ENCODE measurements at regions not wholly inside any gene's neighbourhood (a gene's known extent, or its start where the extent isn't known, plus 50 kb on each side); places are given as distances from the start of the nearest gene placed in this dataset.

DNA sequence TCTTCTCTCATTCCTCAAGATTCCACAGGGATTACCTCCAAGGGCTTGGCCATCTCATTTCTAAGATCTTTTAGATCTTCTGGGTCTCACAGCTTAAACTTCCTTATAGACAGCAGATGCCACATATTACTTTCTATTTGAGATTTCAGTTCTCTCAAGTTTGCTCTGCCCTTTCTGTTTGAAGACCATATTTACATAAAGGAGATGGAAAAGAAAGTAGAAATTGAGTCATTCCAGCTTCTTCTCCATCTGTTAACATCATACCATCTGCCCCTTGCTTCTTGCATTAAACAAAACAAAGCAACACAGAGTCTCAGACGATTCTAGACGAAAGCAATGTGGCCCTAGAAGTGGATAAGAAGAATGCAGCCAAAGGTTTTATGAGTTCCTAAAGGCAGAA lies 203.4 kb downstream of the TTLL2 start:
- Mint-ChIP-seq H3K9me3 (peaks cover 18% of the 10 kb centered on the region), H3K27ac (no peak overlapping the region)

DNA sequence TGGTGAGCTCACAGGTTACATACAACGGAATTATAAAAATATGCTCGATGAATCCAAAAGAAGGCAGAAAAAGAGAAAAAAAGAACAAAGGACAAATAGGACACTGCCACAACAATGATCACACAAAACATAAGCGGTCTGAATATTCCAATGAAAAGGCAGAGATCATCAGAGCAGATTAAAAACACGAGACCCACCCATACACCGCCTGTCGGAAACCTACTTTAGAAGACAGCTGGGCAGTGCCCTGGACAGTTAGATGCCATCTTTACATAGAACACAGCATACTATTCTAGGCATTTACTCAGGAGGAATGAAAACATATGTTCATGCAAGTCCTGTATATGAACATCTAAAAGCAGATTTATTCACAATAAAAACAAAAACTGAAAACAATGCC lies 204.1 kb downstream of the TTLL2 start:
- Mint-ChIP-seq H3K36me3 (ENCODE audit: low read depth) (no peaks in the 10 kb centered on the region), H3K27ac (no peak overlapping the region), H3K9me3 (peaks cover 23% of the 10 kb centered on the region), H3K4me1 (peaks cover 10% of the 10 kb centered on the region), H3K27me3 (ENCODE audit: insufficient read depth) (peaks cover 34% of the 10 kb centered on the region), H3K4me3 (no peak overlapping the region)
- no peak overlapping the region for H3K27ac ChIP-seq (ENCODE audit: low read depth, low read length)
- no peak overlapping the region for H3K9ac ChIP-seq (ENCODE audit: extremely low read depth, low read length, poor library complexity, severe bottlenecking)
- H3K4me3 ChIP-seq (ENCODE audit: low read length) = no peak overlapping the region
- WGBS, 2 experiments (ENCODE audit: insufficient coverage in 1 of 2, insufficient read length in 1 of 2) = 94 to 100% methylated on average over 2 to 6 of the region's 6 CpGs
- peaks cover 3% of the 10 kb centered on the region for H3K4me1 ChIP-seq (ENCODE audit: control insufficient read depth, insufficient read depth, low read length)
- TF ChIP-seq, protein P1, sequence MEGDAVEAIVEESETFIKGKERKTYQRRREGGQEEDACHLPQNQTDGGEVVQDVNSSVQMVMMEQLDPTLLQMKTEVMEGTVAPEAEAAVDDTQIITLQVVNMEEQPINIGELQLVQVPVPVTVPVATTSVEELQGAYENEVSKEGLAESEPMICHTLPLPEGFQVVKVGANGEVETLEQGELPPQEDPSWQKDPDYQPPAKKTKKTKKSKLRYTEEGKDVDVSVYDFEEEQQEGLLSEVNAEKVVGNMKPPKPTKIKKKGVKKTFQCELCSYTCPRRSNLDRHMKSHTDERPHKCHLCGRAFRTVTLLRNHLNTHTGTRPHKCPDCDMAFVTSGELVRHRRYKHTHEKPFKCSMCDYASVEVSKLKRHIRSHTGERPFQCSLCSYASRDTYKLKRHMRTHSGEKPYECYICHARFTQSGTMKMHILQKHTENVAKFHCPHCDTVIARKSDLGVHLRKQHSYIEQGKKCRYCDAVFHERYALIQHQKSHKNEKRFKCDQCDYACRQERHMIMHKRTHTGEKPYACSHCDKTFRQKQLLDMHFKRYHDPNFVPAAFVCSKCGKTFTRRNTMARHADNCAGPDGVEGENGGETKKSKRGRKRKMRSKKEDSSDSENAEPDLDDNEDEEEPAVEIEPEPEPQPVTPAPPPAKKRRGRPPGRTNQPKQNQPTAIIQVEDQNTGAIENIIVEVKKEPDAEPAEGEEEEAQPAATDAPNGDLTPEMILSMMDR (conservative IDR thresholded peaks at IDR 0.05) = no peak
- no peaks in the 10 kb centered on the region for H3K27me3 ChIP-seq (ENCODE audit: control insufficient read depth, insufficient read depth, low read length, poor library complexity, severe bottlenecking)
- peaks cover 9% of the 10 kb centered on the region for H3K9me3 ChIP-seq (ENCODE audit: control insufficient read depth, low read length)
- H3K36me3 ChIP-seq (ENCODE audit: control insufficient read depth, insufficient read depth, low read length) = no peaks in the 10 kb centered on the region
- DNase-seq = no peak

More for the DNA sequence above, 203.4 kb downstream of the TTLL2 start:
- H3K4me1 ChIP-seq (ENCODE audit: control insufficient read depth, insufficient read depth, low read length) = peaks cover 3% of the 10 kb centered on the region
- H3K27ac ChIP-seq (ENCODE audit: low read depth, low read length) = no peak overlapping the region
- Mint-ChIP-seq H3K4me1 (peaks cover 11% of the 10 kb centered on the region), H3K4me3 (no peak overlapping the region), H3K36me3 (ENCODE audit: low read depth) (no peaks in the 10 kb centered on the region), H3K27me3 (ENCODE audit: insufficient read depth) (peaks cover 36% of the 10 kb centered on the region)
- TF ChIP-seq, protein P1 (conservative IDR thresholded peaks at IDR 0.05) = no peak
- WGBS, 2 experiments (ENCODE audit: insufficient coverage in 1 of 2, insufficient read length in 1 of 2) = 98% methylated on average over 2 of the region's 2 CpGs; no CpG with 5 or more reads in 1 of the 2 experiments
- H3K4me3 ChIP-seq (ENCODE audit: low read length) = no peak overlapping the region
- no peaks in the 10 kb centered on the region for H3K36me3 ChIP-seq (ENCODE audit: control insufficient read depth, insufficient read depth, low read length)
- DNase-seq = no peak
- H3K27me3 ChIP-seq (ENCODE audit: control insufficient read depth, insufficient read depth, low read length, poor library complexity, severe bottlenecking) = no peaks in the 10 kb centered on the region
- peaks cover 7% of the 10 kb centered on the region for H3K9me3 ChIP-seq (ENCODE audit: control insufficient read depth, low read length)
- no peak overlapping the region for H3K9ac ChIP-seq (ENCODE audit: extremely low read depth, low read length, poor library complexity, severe bottlenecking)

DNA sequence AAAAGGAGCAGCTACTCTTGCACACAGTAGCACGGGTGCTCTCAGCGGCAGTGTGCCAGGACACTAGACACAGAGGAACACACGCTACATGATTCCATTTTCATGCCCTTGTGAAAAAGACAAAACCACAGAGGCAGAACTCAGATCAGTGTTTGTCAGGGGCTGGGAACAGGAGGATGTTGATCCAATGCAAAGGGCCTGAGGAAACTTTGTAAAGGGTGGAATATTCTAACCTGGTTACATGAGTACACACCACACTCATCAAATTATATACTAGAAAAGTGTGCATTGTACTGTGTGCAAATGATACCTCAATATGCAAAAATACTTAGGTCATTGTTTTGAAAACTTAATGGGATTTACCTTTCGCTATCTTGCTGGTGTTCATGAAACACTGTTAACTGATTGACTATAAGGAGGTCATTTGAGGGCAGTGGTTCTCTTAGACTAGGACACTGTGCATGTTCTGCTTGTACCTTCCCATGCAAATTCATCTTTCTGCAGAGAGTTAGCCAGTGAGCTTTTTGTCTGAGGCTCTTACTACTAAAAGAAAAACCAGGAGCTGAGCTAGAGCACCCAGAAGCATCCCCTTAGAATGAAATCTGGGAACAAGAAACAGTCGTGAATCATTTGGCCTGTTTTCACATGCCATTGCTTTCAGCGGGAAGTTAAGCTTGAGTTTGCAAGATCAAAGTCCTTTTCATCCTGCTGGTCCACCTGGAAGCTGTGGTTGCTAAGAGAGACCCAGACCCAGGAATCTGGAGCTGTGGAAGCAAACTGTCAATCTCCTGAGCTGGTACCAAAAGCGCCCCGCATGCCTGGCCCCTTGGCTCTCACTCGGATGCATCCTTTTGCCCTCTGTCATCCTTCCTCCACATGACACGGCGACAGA lies 204.8 kb downstream of the TTLL2 start:
- Histone ChIP-seq H3K9me3 (ENCODE audit: control insufficient read depth, low read length) (peaks cover 16% of the 10 kb centered on the region), H3K4me3 (ENCODE audit: low read length) (no peak overlapping the region), H3K27ac (ENCODE audit: low read depth, low read length) (no peak overlapping the region), H3K4me1 (ENCODE audit: control insufficient read depth, insufficient read depth, low read length) (peaks cover 3% of the 10 kb centered on the region), H3K9ac (ENCODE audit: extremely low read depth, low read length, poor library complexity, severe bottlenecking) (no peak overlapping the region), H3K36me3 (ENCODE audit: control insufficient read depth, insufficient read depth, low read length) (no peaks in the 10 kb centered on the region), H3K27me3 (ENCODE audit: control insufficient read depth, insufficient read depth, low read length, poor library complexity, severe bottlenecking) (no peaks in the 10 kb centered on the region)
- Mint-ChIP-seq H3K4me1 (peaks cover 10% of the 10 kb centered on the region), H3K4me3 (no peak overlapping the region), H3K36me3 (ENCODE audit: low read depth) (no peaks in the 10 kb centered on the region), H3K27ac (no peak overlapping the region), H3K9me3 (peaks cover 28% of the 10 kb centered on the region), H3K27me3 (ENCODE audit: insufficient read depth) (peaks cover 31% of the 10 kb centered on the region)
- TF ChIP-seq, protein P1 (conservative IDR thresholded peaks at IDR 0.05) = no peak
- no peak for DNase-seq
- WGBS, 2 experiments (ENCODE audit: insufficient coverage in 1 of 2, insufficient read length in 1 of 2) = 87% methylated on average over 9 to 11 of the region's 11 CpGs

All from endodermal cell (in vitro differentiated cells).